8988T (cell line): ENCODE measurements at regions not wholly inside any gene's neighbourhood (a gene's known extent, or its start where the extent isn't known, plus 50 kb on each side); places are given as distances from the start of the nearest gene placed in this dataset.

Source experiments
- DNase-seq: peaks from one replicate; pipeline ENCODE4 v3.0.0; 2011

DNA sequence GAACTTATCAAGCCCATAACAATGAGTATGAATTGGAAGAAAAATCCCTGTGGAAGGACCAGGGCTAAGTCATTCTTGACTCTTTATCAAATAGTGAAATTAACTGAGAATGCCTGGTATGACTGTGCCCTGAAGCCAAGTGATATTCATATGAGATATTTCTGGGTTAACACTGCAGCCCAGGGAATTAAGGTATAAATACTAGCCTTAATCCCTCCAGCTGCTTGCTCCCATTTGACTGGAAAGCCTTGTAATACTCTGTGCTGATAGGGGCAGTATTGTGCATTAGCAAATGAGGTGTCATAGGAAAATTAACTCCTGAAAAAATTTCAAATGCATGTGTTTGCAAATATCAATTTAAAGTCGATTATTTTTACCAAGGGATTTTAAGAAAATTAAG is 568.8 kb downstream of the LMO4 start:
- no peak for DNase-seq

GRCh38 chr1:87898431-87898830 is 569.8 kb downstream of the LMO4 start:
- no peak for DNase-seq

- DNase-seq = no peak
Measured at GRCh38 chr1:87899017-87899416, 570.3 kb downstream of the LMO4 start.

GRCh38 chr1:87899746-87900145 is 571.1 kb downstream of the LMO4 start:
- no peak for DNase-seq

- DNase-seq = no peak
Measured at GRCh38 chr1:87902830-87903229, 574.1 kb downstream of the LMO4 start.

- no peak for DNase-seq
Measured at GRCh38 chr1:87903242-87903641, 574.6 kb downstream of the LMO4 start.

DNA sequence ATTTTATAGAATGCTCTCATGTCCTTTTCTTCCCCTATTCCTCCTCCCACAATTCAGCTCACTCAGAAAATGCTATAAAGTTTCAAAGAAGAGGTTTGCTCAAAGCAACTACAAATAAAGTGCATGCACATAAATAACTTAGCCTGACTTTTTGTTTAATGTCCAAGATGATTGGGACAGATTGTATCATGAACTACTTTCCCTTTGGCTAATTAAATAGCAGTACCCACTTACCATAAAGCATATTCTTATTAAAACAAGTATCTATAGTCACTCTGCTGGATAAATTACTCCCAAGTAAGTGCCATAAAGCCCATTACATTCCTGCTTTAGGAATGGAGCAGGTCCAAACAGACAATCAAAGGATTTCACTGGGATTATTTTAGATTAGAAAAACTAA is 576.0 kb downstream of the LMO4 start:
- DNase-seq = no peak

GRCh38 chr1:87905651-87906050 is 577.0 kb downstream of the LMO4 start:
- no peak for DNase-seq

- DNase-seq = no peak
Measured at GRCh38 chr1:87906078-87906477, 577.4 kb downstream of the LMO4 start.

- no peak for DNase-seq
Measured at GRCh38 chr1:87913361-87913760, 584.7 kb downstream of the LMO4 start.

- DNase-seq = no peak
Measured at GRCh38 chr1:87914396-87914795, 585.7 kb downstream of the LMO4 start.

- DNase-seq = no peak
Measured at GRCh38 chr1:87915771-87916170, 587.1 kb downstream of the LMO4 start.

GRCh38 chr1:87916965-87917364 is 588.3 kb downstream of the LMO4 start:
- no peak for DNase-seq

GRCh38 chr1:87918398-87918797 is 589.7 kb downstream of the LMO4 start:
- DNase-seq = no peak

DNA sequence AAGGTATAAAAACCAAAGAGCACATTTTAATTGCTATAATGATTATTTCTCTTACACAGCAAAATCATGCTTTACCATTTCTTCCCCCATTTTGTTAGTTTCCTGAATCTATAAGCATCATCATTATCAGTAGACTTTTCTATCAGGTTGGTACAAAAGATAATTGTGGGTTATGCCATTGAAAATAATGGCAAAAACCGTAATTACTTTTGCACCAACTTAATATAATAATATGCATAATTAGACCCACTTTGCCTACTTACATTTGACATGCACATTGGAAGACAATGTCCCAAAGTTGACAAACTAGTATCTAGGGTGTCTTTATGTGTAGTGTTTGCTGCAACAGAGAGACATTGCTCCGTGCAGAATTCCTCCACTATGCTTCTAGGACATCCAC is 594.2 kb downstream of the LMO4 start:
- no peak for DNase-seq

DNA sequence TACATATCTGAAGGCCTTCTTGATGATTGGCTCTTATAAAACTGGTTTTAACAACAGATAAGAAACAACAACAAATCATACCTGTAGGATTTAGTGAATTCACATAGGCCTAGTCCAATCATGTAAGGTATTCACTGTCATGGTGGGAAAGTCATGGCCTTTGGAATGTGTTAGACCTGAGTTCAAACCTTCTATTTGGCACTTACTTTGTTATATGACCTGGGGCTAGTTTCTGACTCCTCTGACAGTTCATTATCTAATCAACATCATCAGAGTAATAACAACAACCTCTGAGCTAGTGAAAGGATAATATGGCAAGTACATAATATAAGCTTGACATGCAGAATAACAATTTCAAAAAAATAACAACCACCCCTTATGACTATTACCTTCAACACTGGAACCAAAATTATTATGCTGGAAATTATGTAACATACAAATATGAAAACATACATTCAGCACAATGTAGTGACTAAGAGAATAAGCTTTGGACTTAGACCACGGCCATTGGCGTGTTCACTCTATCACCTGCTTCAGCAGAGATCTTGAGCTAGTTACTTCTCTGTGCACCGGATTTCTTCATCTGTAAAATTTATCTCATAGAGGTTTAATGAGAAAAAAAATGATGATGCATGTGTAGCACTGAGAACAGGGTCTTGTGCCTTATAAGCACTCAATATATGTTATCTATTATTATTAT is 597.6 kb downstream of the LMO4 start:
- no peak for DNase-seq

- no peak for DNase-seq
Measured at GRCh38 chr1:87926921-87927320, 598.2 kb downstream of the LMO4 start.

DNA sequence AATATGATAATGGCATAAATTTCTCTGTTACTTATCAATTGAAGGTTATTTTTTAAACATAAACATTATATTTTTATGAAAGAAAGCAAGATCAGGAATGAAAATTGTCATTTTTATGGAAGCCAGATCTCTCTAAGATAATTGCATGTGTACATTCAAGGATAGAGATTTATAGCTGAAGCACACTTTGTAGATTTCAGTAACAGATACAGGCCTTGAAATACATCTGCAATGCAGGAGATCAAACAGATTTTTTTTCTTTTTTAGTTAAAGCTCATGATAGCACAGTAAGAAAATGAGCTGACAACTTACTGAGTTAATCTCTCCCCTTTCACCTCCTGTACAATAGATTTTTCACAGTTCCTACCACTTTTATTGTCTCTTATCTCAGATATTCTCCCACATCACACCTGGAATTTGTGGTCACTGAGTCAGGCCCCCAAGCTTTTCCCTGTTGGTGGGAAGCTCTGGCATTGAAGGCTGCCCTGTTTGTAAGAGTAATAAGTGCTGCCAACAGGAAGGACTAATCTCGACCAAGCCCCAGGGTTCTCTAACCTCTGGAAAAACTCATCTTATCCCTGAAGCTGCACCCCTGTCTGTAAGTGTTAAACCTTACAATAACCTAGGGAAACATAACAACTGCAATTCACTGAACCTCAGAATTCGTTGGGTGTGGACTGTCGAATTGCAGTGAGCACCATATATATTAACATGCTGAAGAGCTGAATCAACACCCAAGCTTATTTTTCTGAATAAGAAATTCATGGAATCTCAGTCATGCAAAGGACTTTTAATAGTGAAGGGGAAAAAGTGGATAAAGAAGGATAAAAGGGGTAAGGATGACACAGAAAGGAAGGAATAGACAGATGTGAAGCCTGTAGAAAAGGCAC is 599.0 kb downstream of the LMO4 start:
- DNase-seq = no peak

DNA sequence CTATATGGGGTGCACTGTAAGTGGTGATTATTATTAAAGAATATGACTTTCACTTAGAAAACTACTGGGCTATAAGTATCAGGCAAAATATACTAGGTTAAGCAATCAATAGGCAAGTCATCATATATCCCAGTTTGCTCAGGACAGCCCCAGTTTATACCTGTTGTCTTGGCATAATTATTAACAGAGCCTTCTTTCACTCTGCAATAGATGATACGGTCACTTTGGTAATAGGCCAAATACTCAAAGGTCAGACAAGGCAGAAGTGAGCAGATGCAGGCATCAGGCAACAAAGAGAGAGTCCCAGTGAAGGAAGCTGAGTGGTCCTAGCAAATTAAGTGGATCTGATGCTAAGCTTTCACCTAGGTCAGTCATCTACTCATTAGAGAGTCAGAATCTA is 599.9 kb downstream of the LMO4 start:
- no peak for DNase-seq

- no peak for DNase-seq
Measured at GRCh38 chr1:87929906-87930305, 601.2 kb downstream of the LMO4 start.

DNA sequence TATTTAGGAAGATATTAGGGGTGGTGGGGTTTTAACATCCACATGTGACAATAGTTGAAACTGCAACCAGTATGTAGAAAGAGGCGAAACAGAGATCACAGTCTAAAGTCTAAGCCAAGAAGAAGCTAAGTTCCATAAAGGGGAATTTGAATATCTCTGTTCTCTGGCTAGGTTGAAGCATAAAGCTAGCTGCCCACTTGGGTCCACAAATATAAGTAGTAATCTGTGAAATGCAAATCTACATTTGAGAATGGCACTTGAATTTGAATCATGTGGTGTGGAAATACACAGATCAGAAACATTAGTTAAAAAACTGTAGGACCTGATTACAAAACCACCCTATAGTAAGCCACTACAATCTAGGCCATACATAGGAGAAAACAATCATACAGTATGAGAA is 602.1 kb downstream of the LMO4 start:
- no peak for DNase-seq

DNA sequence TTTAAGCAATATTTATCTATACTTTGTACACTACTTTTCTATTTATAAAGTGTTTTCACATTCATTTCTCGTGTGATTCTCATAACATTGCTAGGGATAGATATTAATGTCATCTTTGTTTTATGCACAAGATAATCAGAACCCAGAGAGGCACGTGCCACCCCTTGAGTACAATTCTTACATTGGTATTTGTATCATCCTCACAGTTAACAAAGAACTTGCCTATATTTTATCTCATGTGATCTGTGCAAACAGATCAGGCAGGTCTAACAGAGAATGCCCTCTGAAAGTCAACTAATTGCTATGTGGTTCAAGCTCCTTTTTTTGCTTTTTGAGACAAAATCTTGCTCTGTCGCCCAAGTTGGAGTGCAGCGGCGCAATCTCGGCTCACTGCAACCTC is 604.5 kb downstream of the LMO4 start:
- DNase-seq = no peak

GRCh38 chr1:87935130-87935529 is 606.5 kb downstream of the LMO4 start:
- DNase-seq = no peak

GRCh38 chr1:87937831-87938395 is 609.2 kb downstream of the LMO4 start:
- no peak for DNase-seq
